Vagina (tissue), 2 donors: ENCODE measurements at regions not wholly inside any gene's neighbourhood (a gene's known extent, or its start where the extent isn't known, plus 50 kb on each side); places are given as distances from the start of the nearest gene placed in this dataset.

Source experiments
- CTCF ChIP-seq, 3 experiments: fragments of 450-650 bp in 2 of 3; fragments of 200-600 bp in 1 of 3; sonication (generic) in 1 of 3; IDR thresholded peaks; one replicate each; pipeline ENCODE4 v1.5.1; 2017 to 2019; ENCODE audit warnings: antibody characterized with exemption in 3 of 3, mild to moderate bottlenecking in 2 of 3, moderate library complexity in 2 of 3
- POLR2A ChIP-seq, 2 donors: fragments of 450-650 bp; IDR thresholded peaks; one replicate each; pipeline ENCODE4 v1.6.1; 2017; ENCODE audit warnings: antibody characterized with exemption in 2 of 2, mild to moderate bottlenecking in 2 of 2, moderate library complexity in 2 of 2
- POLR2AphosphoS5 ChIP-seq, 2 donors: sonication (generic); formaldehyde crosslinking; IDR thresholded peaks; one replicate each; pipeline ENCODE4 v1.9.0; 2017; ENCODE audit warnings: antibody characterized with exemption in 2 of 2, mild to moderate bottlenecking in 2 of 2, low read depth in 1 of 2; ENCODE audit not compliant: insufficient read depth in 1 of 2

GRCh38 chr12:113676117-113676516 is 204.4 kb upstream of the LHX5 start:
- TF ChIP-seq CTCF (IDR thresholded peaks at IDR 0.05) (no peak), POLR2A (IDR thresholded peaks at IDR 0.05) (no peak), POLR2AphosphoS5 (IDR thresholded peaks at IDR 0.05; ENCODE audit: insufficient read depth in 1 of 2, low read depth in 1 of 2) (no peak)
